HG03469 (cell line): ENCODE measurements at regions not wholly inside any gene's neighbourhood (a gene's known extent, or its start where the extent isn't known, plus 50 kb on each side); places are given as distances from the start of the nearest gene placed in this dataset.
A peak's percentile ranks its signal among the peaks of the same experiment; 100 is the strongest.

Experiments used
- ATAC-seq: cut with Tn5 transposase; IDR thresholded peaks from one replicate; pipeline ENCODE4 v1.9.1; 2021; ENCODE audit warnings: mild to moderate bottlenecking, moderate library complexity, moderate number of reproducible peaks; ENCODE audit not compliant: unreplicated experiment

GRCh38 chr5:39599721-39600431 is 175.1 kb upstream of the DAB2 start:
- ATAC-seq: no peak

- ATAC-seq: no peak
Measured at GRCh38 chr5:39598661-39599248, 174.0 kb upstream of the DAB2 start.

GRCh38 chr5:39588179-39588578 is 163.4 kb upstream of the DAB2 start:
- no peak for ATAC-seq

- ATAC-seq: no peak
Measured at GRCh38 chr5:39587675-39588074, 162.9 kb upstream of the DAB2 start.

- no peak for ATAC-seq
Measured at GRCh38 chr5:39586185-39586584, 161.4 kb upstream of the DAB2 start.

- no peak for ATAC-seq
Measured at GRCh38 chr5:39584927-39585326, 160.1 kb upstream of the DAB2 start.

- no peak for ATAC-seq
Measured at GRCh38 chr5:39580702-39581453, 156.1 kb upstream of the DAB2 start.

- ATAC-seq: no peak
Measured at GRCh38 chr5:39579750-39580149, 155.0 kb upstream of the DAB2 start.

GRCh38 chr5:39578887-39579497 is 154.2 kb upstream of the DAB2 start:
- ATAC-seq: no peak

- ATAC-seq: no peak
Measured at GRCh38 chr5:39577529-39577928, 152.7 kb upstream of the DAB2 start.

GRCh38 chr5:39570403-39571027 is 145.7 kb upstream of the DAB2 start:
- peak; percentile 46 for ATAC-seq

GRCh38 chr5:39569857-39570256 is 145.1 kb upstream of the DAB2 start:
- no peak for ATAC-seq

GRCh38 chr5:39566891-39567290 is 142.1 kb upstream of the DAB2 start:
- no peak for ATAC-seq

GRCh38 chr5:39566029-39566428 is 141.2 kb upstream of the DAB2 start:
- ATAC-seq: no peak

- ATAC-seq: no peak
Measured at GRCh38 chr5:39561421-39561820, 136.6 kb upstream of the DAB2 start.

GRCh38 chr5:39560726-39561125 is 135.9 kb upstream of the DAB2 start:
- ATAC-seq: no peak

- ATAC-seq: no peak
Measured at GRCh38 chr5:39559923-39560322, 135.1 kb upstream of the DAB2 start.

GRCh38 chr5:39558541-39558940 is 133.8 kb upstream of the DAB2 start:
- no peak for ATAC-seq

- ATAC-seq: no peak
Measured at GRCh38 chr5:39555788-39556187, 131.0 kb upstream of the DAB2 start.

- no peak for ATAC-seq
Measured at GRCh38 chr5:39547553-39548154, 122.9 kb upstream of the DAB2 start.

- no peak for ATAC-seq
Measured at GRCh38 chr5:39544941-39545340, 120.2 kb upstream of the DAB2 start.
